SK-N-SH treated with all-trans-retinoic acid at 6 μM for 48 hours (cell line): ENCODE measurements at regions not wholly inside any gene's neighbourhood (a gene's known extent, or its start where the extent isn't known, plus 50 kb on each side); places are given as distances from the start of the nearest gene placed in this dataset.
"Not testable (repeated sequence)": the region's sequence is repeated elsewhere in the genome, so short reads cannot be mapped to it uniquely, and the experiment has no call there.

ENCODE experiments used
- ATAC-seq: fragments of 200-7000 bp; cut with Tn5 transposase; 3 replicates; pipeline ENCODE4 v1.9.1; 2020; ENCODE audit warnings: mild to moderate bottlenecking, moderate library complexity
- BACH2 ChIP-seq: fragments of 250-450 bp; sonication (Bioruptor Pico); IDR thresholded peaks from 2 replicates; pipeline ENCODE4 v1.9.0; 2021; ENCODE audit warnings: mild to moderate bottlenecking, borderline replicate concordance
- CSDC2 ChIP-seq: fragments of 250-450 bp; sonication (Bioruptor Pico); IDR thresholded peaks from 2 replicates; pipeline ENCODE4 v1.5.0; 2020; ENCODE audit warnings: mild to moderate bottlenecking, moderate library complexity
- ISL1 ChIP-seq: fragments of 250-450 bp; sonication (Bioruptor Pico); IDR thresholded peaks from 2 replicates; pipeline ENCODE4 v2.1.2; 2022; ENCODE audit warnings: mild to moderate bottlenecking, moderate library complexity
- RARB ChIP-seq: fragments of 250-450 bp; sonication (Bioruptor Pico); IDR thresholded peaks from 2 replicates; pipeline ENCODE4 v1.8.0; 2021; ENCODE audit warnings: mild to moderate bottlenecking, moderate library complexity
- SNAI2 ChIP-seq: fragments of 250-450 bp; sonication (Bioruptor Pico); IDR thresholded peaks from 2 replicates; pipeline ENCODE4 v1.5.0; 2020; ENCODE audit warnings: mild to moderate bottlenecking, moderate library complexity
- TCF4 ChIP-seq: fragments of 250-450 bp; sonication (Bioruptor Pico); IDR thresholded peaks from 2 replicates; pipeline ENCODE4 v1.8.0; 2021; ENCODE audit warnings: mild to moderate bottlenecking, moderate library complexity, borderline replicate concordance
- TOX ChIP-seq: fragments of 250-450 bp; sonication (Bioruptor Pico); IDR thresholded peaks from 2 replicates; pipeline ENCODE4 v1.8.0; 2021; ENCODE audit warnings: mild to moderate bottlenecking, moderate library complexity, borderline replicate concordance
- ZC3H10 ChIP-seq: fragments of 250-450 bp; sonication (Bioruptor Pico); IDR thresholded peaks from 2 replicates; pipeline ENCODE4 v1.5.1; 2021; ENCODE audit warnings: mild to moderate bottlenecking, moderate library complexity
- ZFP3 ChIP-seq: fragments of 250-450 bp; sonication (Bioruptor Pico); IDR thresholded peaks from 2 replicates; pipeline ENCODE4 v1.5.0; 2020; ENCODE audit warnings: mild to moderate bottlenecking, moderate library complexity
- ZNF565 ChIP-seq: fragments of 450-650 bp; formaldehyde crosslinking; conservative IDR thresholded peaks from 2 replicates; pipeline ENCODE4 v1.5.0; 2020; ENCODE audit warnings: low read depth, mild to moderate bottlenecking, moderate library complexity
- ZNF70 ChIP-seq: fragments of 450-650 bp; formaldehyde crosslinking; IDR thresholded peaks from 2 replicates; pipeline ENCODE4 v1.5.0; 2020; ENCODE audit warnings: mild to moderate bottlenecking, moderate library complexity
- TF ChIP-seq, protein P1 (sequence below): fragments of 250-450 bp; sonication (Bioruptor Pico); IDR thresholded peaks from 2 replicates; pipeline ENCODE4 v1.8.0; 2020; ENCODE audit warnings: mild to moderate bottlenecking, moderate library complexity, borderline replicate concordance
- TF ChIP-seq, protein P2 (sequence below): fragments of 250-450 bp; sonication (Bioruptor Pico); IDR thresholded peaks from 2 replicates; pipeline ENCODE4 v1.8.0; 2021; ENCODE audit warnings: low read depth, mild to moderate bottlenecking, moderate library complexity, borderline replicate concordance
- TF ChIP-seq, protein P3 (sequence below): fragments of 250-450 bp; sonication (Bioruptor Pico); IDR thresholded peaks from 2 replicates; pipeline ENCODE4 v1.5.1; 2020; ENCODE audit warnings: low read depth, mild to moderate bottlenecking, moderate library complexity
- TF ChIP-seq, protein P4 (sequence below): fragments of 250-450 bp; sonication (Bioruptor Pico); IDR thresholded peaks from 2 replicates; pipeline ENCODE4 v1.5.0; 2020; ENCODE audit warnings: mild to moderate bottlenecking, moderate library complexity

DNA sequence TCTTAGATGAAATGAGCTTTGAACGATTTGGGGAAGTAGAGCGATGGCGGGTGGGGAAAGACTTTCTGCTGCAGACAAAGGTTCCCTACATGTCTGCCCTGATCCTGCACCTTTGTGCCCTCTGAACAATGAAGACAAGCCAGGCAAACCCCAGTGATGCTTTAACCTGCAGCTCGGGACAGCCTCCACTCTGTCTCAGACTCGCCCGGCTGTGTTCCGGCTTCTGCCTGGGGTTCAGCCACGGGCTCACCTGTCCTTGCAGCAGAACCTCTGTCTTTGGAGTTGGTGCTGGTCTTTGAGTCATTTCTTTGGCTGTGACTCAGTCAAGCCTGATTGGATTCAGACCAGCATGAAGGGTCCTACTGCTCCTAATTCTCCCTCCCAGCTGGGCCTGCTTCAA, 823.6 kb upstream of the TPTE start:
- not testable (repeated sequence) for ATAC-seq

DNA sequence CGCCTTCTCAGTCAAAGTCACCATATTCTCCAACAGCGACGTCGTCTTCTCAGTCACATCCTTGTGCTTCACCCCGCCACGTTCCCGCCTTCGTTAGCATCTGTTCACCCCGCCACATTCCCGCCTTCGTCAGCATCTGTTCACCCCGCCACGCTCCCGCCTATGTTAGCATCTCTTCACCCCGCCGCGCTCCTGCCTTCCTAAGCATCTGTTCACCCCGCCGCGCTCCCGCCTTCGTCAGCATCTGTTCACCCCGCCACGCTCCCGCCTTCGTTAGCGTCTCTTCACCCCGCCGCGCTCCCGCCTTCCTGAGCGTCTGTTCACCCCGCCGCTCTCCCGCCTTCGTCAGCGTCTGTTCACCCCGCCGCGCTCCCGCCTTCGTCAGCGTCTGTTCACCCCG, 816.4 kb upstream of the TPTE start:
- not testable (repeated sequence) for ATAC-seq

DNA sequence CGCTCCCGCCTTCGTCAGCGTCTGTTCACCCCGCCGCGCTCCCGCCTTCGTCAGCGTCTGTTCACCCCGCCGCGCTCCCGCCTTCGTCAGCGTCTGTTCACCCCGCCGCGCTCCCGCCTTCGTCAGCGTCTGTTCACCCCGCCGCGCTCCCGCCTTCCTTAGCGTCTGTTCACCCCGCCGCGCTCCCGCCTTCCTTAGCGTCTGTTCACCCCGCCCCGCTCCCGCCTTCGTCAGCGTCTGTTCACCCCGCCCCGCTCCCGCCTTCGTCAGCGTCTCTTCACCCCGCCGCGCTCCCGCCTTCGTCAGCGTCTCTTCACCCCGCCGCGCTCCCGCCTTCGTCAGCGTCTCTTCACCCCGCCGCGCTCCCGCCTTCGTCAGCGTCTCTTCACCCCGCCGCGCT, 815.9 kb upstream of the TPTE start:
- not testable (repeated sequence) for ATAC-seq

DNA sequence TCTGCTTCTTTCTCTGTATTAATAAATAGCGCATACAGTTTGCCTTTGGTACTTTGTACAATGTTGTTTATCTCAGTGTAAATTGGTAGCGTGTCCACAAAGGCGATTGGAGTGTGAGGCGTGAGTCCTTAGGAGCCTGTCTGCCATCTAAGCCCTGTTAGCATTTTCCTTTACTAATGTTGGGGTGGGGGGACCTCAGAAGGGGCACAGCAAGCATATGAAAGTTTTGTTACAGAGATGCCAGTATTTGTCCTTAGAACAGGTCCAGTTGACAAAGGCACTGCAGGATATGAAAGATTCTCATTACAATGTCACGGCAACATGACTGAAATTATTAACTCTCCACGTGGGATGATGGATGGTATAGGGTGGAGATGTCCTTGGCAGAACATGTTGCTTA, 796.8 kb upstream of the TPTE start:
- ATAC-seq = not testable (repeated sequence)

DNA sequence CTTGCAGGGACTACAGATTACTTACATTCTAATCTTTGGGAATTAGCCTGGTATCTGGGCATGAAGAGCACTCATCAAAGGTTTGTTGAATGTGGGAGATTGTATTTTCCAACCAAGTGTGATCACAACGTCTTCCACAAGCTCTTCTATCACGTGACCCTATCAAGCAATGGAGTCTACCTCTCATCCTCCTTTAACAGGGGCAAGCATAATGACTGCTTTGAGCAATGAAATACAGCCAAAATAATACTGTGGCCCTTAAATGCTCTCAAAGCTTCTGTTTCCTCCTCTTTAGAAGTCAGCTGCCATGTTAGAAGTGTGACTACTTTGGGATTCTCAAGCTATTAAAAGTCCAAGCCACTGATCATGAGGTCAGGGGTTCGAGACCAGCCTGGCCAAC, 794.2 kb upstream of the TPTE start:
- not testable (repeated sequence) for ATAC-seq

DNA sequence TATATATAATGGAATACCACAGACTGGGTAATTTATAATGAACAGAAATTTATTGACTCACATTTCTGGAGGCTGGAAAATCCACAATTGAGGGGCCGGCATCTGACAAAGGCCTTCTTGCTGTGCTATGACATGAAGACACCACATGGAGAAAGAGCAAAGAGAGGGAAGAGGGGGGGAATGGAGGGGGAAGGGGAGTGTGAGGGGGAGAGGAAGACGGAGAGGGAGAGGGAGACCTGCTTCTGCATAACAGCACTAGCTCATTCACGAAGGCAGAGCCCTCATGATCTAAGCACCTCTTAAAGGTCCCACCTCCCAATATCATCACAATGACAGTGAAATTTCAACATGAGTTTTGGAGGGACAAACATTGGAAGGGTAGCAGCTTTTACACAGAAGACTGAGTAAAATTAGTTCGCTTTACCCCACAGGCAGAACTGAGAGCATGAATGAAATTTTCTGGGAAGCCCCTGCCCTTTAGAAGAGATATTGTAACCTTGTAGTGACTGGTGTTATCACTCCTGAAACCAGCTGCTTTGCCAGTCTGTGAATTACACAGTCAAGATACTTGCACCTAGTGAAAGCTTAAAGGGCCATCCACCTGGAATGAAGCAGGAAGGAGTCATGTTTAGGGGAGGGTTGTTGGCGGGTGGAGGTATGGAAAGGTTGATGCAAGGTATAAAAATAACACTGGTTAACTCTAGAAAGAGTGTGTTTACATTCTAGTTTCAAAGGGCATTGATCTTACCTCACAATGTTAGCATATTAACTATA, 793.0 kb upstream of the TPTE start:
- not testable (repeated sequence) for ATAC-seq

DNA sequence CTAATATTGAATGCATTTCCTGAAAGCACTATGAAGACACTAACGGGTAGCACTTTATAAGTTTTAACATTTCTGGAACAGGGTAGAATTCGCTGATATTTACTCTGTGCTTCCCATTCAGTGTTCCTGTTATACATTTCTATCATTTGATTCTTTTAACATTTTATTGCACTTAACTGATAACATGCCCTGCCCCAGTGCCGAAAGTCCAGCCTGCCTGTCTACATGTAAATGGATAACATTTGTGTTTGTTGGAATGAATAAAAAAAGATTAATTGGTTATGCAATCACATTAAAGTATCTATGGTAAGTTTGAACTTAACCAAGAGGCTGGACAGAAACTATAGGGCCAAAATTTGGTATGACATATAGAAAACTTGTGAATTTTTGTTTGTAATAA, 790.5 kb upstream of the TPTE start:
- no peak for TF ChIP-seq ZNF70
- TF ChIP-seq ZFP3 (CRISPR knock-in tag) = no peak
- no peak for TF ChIP-seq ISL1 (CRISPR knock-in tag)
- TF ChIP-seq, protein P1, sequence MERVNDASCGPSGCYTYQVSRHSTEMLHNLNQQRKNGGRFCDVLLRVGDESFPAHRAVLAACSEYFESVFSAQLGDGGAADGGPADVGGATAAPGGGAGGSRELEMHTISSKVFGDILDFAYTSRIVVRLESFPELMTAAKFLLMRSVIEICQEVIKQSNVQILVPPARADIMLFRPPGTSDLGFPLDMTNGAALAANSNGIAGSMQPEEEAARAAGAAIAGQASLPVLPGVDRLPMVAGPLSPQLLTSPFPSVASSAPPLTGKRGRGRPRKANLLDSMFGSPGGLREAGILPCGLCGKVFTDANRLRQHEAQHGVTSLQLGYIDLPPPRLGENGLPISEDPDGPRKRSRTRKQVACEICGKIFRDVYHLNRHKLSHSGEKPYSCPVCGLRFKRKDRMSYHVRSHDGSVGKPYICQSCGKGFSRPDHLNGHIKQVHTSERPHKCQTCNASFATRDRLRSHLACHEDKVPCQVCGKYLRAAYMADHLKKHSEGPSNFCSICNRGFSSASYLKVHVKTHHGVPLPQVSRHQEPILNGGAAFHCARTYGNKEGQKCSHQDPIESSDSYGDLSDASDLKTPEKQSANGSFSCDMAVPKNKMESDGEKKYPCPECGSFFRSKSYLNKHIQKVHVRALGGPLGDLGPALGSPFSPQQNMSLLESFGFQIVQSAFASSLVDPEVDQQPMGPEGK (CRISPR knock-in tag) = no peak
- no peak for TF ChIP-seq TOX (CRISPR knock-in tag)
- TF ChIP-seq ZNF565 (CRISPR knock-in tag) = no peak
- TF ChIP-seq SNAI2 = no peak
- no peak for ATAC-seq

DNA sequence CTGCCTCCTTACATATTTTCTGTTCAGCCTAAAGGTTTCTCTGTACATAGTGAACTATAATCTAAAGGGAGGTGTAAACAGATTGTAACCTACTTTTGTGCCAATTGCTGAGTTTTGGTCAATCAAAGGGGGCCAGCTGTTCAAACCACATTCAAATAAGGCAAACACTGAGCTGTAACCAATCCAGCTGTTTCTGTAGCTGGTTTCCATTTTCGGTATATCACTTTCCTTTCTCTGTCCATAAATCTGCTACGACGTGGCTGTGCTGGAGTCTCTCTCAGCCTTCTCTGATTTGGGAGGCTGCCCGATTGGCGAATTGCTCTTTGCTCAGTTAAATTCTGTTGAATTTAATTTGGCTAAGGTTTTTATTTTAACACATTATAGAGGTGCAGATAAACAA, 790.1 kb upstream of the TPTE start:
- not testable (repeated sequence) for ATAC-seq

DNA sequence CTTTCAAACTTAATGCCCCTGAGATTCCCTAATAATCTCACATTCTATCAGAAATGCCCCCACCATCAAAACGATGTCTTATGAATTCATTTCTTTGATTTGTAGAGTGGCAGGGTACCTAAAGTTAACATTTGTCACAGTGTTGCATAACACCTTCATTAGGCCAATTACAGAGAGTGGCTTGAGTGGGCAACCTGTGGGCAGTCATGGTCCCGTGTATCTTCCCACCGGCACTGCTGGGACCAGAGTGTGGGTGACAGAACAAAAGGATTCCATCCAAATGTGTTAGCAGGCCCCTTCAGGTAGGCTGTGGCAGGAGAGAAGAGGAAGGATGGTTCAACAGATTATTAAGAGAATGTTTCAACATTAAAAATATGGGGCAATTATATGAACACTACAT, 788.8 kb upstream of the TPTE start:
- not testable (repeated sequence) for ATAC-seq

DNA sequence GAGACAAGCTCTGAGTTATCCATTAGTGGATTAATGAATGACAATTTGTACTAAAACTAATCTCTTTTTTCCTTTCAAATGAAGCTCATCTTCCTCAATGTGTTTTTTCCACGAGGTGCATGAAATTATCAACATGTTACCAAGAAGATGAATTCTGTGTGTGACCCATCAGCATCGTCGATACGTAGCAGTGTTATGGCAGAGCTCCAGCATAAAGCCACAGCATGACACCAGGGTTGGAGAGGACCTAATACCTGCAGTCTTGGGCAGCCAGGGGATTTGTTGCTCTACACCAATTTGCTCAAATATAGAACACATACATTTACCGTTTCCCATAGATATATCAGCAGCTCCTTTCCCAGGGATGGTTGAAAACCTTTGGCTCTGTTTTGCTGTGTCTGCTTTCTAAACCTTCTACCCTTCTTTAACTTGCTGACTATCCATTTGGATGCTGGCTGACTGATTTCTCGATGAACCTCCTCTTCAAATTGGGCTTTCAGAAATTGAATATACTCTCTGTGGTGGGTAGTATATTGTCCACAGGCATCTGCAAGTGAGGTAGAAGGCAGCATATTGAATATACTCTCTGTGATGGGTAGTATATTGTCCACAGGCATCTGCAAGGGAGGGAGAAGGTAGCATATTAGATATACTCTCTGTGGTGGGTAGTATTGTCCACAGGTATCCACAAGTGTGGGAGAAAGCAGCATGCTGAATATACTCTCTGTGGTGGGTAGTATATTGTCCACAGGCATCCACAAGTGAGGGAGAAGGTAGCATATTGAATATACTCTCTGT, 787.4 kb upstream of the TPTE start:
- ATAC-seq = not testable (repeated sequence)

DNA sequence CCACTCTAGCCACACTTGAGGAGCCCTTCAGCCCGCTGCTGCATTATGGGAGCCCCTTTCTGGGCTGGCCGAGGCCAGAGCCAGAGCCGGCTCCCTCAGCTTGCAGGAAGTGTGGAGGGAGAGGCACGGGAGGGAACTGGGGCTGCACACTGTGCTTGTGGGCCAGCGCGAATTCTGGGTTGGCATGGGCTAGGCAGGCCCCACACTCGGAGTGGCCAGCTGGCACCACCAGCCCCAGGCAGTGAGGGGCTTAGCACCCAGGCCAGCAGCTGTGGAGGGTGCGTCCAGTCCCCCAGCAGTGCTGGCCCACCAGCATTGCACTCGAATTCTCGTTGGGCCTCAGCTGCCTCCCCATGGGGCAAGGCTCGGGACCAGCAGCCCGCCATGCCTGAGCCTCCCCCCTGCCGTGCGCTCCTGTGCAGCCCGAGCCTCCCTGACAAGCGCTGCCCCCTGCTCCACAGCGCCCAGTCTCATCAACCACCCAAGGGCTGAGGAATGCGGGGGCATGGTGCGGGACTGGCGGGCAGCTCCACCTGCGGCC, 785.9 kb upstream of the TPTE start:
- no peak for ATAC-seq
- TF ChIP-seq, protein P2, sequence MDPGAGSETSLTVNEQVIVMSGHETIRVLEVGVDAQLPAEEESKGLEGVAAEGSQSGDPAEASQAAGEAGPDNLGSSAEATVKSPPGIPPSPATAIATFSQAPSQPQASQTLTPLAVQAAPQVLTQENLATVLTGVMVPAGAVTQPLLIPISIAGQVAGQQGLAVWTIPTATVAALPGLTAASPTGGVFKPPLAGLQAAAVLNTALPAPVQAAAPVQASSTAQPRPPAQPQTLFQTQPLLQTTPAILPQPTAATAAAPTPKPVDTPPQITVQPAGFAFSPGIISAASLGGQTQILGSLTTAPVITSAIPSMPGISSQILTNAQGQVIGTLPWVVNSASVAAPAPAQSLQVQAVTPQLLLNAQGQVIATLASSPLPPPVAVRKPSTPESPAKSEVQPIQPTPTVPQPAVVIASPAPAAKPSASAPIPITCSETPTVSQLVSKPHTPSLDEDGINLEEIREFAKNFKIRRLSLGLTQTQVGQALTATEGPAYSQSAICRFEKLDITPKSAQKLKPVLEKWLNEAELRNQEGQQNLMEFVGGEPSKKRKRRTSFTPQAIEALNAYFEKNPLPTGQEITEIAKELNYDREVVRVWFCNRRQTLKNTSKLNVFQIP = no peak
- no peak for TF ChIP-seq BACH2
- TF ChIP-seq ZNF565 (CRISPR knock-in tag) = no peak
- TF ChIP-seq ZC3H10 (CRISPR knock-in tag) = no peak
- TF ChIP-seq, protein P3, sequence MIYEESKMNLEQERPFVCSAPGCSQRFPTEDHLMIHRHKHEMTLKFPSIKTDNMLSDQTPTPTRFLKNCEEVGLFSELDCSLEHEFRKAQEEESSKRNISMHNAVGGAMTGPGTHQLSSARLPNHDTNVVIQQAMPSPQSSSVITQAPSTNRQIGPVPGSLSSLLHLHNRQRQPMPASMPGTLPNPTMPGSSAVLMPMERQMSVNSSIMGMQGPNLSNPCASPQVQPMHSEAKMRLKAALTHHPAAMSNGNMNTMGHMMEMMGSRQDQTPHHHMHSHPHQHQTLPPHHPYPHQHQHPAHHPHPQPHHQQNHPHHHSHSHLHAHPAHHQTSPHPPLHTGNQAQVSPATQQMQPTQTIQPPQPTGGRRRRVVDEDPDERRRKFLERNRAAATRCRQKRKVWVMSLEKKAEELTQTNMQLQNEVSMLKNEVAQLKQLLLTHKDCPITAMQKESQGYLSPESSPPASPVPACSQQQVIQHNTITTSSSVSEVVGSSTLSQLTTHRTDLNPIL (CRISPR knock-in tag) = no peak
- TF ChIP-seq CSDC2 (CRISPR knock-in tag) = no peak
- TF ChIP-seq RARB (CRISPR knock-in tag) = no peak
- no peak for TF ChIP-seq ISL1 (CRISPR knock-in tag)
- TF ChIP-seq, protein P4, sequence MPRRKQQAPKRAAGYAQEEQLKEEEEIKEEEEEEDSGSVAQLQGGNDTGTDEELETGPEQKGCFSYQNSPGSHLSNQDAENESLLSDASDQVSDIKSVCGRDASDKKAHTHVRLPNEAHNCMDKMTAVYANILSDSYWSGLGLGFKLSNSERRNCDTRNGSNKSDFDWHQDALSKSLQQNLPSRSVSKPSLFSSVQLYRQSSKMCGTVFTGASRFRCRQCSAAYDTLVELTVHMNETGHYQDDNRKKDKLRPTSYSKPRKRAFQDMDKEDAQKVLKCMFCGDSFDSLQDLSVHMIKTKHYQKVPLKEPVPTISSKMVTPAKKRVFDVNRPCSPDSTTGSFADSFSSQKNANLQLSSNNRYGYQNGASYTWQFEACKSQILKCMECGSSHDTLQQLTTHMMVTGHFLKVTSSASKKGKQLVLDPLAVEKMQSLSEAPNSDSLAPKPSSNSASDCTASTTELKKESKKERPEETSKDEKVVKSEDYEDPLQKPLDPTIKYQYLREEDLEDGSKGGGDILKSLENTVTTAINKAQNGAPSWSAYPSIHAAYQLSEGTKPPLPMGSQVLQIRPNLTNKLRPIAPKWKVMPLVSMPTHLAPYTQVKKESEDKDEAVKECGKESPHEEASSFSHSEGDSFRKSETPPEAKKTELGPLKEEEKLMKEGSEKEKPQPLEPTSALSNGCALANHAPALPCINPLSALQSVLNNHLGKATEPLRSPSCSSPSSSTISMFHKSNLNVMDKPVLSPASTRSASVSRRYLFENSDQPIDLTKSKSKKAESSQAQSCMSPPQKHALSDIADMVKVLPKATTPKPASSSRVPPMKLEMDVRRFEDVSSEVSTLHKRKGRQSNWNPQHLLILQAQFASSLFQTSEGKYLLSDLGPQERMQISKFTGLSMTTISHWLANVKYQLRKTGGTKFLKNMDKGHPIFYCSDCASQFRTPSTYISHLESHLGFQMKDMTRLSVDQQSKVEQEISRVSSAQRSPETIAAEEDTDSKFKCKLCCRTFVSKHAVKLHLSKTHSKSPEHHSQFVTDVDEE (CRISPR knock-in tag) = no peak
- no peak for TF ChIP-seq TCF4 (CRISPR knock-in tag)
